HL-60/S4 treated with retinoic acid at 250 ng/mL for 4 days and 3 days (cell line): ENCODE measurements at regions not wholly inside any gene's neighbourhood (a gene's known extent, or its start where the extent isn't known, plus 50 kb on each side); places are given as distances from the start of the nearest gene placed in this dataset.

Experiments
- in situ Hi-C: fragments of 300-500 bp; cut with MboI; formaldehyde crosslinking; loops from 2 replicates; pipeline ENCODE4 v1.7.0; 2022; ENCODE audit warnings: low sequenced_read_pairs

DNA sequence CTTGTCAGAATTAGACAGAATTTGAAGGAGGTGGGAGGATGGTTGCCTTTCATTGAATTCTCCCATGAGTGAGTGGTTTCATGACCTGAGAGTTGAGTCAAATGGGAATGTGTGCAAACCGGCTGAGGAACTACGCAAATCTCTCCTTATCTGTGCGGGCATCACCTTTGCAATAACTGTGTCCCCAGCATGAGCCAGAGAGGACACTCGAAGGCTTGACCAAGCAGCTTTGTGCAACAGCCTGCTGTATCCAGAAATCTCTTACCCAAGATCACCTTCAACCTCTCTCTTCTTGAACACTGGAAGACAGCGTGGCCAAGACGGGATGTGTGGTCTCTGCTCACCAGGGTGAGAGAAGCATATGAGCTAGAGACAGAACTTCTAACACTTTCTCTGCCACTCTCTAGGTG is 93.8 kb upstream of the IKZF1 start:
- in situ Hi-C loops, result no loop called here

DNA sequence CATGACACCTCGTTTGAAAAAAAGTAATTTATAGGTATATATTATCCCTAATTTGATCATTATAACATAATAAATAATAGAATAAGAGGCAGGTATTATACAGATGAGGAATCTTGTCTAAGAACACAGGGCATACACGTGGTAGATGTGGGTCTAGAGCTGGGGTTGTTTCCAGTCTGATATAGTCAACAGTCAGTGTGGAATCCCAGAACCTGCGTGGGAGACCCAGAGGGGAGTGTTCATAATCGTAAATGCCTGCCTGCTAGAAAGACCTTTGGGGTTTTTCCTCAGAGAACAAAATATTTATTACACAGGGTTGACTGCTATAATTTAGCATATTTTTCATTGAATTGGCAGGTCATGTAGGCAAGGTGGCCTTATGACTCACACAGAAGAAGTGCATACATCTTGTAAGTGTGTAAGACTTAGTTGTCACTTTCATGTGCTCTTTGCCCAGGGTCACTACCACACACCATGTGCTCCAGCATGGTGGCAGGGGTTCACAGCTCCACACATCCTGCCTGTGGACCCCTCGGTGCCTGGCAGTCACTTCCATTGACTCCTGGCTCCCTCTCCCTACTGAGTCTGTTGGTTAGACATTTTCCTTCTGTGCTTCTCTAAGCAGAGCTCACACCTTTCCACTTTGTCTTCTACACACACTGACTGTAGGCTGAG is 94.9 kb upstream of the IKZF1 start:
- in situ Hi-C loops, result no loop called here

DNA sequence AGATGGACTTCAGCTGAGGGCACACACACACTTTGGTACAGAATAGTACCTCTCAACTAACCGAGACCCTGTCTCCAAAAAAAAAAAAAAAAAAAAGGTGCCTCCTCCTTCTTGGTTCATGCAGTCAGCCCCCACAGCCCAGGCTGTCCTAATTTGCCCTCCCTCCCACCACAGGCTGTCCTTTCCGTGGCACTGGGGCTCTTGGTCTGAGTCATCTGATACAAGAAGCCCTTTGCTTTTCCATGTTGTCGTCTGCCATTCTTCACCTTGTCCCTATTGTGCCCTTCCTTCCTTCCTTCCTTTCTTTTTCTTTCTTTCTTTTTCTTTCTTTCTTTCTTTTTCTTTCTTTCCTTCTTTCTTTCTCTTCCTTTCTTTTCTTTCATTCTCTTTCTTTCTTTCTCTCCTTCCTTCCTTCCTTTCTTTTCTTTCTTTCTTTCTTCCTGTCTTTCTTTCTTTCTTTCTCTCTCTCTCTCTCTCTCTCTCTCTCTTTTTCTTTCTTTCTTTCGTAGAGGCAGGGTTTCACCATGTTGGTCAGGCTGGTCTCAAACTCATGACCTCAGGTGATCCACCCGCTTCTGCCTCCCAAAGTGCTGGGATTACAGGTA is 96.0 kb upstream of the IKZF1 start:
- in situ Hi-C loops, result no loop called here

DNA sequence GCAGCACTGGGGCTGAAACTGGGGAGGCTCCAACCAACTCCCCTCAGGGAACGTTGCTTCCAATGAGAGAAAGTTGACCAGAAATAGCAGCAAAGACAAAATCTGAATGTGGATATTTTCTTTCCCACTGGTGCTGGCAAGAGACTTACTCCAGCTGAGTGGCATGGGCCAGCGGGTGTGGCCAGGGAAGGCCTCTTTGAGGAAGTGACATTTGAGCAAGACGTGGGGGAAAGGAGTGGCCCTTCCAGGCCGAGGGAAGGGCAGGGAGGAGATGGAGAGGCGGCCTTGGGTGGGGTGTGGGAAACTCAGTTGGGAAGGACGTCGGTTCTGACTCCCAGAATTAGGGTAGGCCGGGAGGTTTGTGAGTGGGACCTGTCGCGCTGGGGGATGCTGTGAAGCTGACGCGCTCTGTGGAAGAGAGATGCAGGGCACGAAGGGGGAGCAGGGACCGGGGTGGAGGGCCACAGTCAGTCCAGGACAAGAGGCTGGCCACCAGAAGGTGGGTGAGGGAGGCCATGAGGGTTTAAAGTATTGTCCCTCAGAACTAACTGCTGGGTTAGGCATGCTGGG is 96.7 kb upstream of the IKZF1 start:
- in situ Hi-C loops, result no loop called here

DNA sequence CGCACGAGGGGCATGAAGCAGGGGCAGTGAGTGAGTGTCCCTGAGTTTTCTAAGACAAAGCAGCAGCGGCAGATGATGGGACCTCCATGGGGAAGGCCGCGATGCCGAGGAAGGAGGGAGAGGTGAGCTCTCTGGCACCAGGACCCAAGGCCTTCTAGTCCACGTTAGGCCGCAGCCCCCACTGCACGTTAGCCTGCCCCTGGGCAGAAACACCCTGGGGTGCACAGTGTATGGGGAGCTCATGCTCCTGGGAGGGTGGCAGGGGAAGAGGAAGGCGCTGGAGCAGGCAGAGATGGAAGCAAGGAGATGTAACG is 97.3 kb upstream of the IKZF1 start:
- in situ Hi-C loops, result no loop called here

DNA sequence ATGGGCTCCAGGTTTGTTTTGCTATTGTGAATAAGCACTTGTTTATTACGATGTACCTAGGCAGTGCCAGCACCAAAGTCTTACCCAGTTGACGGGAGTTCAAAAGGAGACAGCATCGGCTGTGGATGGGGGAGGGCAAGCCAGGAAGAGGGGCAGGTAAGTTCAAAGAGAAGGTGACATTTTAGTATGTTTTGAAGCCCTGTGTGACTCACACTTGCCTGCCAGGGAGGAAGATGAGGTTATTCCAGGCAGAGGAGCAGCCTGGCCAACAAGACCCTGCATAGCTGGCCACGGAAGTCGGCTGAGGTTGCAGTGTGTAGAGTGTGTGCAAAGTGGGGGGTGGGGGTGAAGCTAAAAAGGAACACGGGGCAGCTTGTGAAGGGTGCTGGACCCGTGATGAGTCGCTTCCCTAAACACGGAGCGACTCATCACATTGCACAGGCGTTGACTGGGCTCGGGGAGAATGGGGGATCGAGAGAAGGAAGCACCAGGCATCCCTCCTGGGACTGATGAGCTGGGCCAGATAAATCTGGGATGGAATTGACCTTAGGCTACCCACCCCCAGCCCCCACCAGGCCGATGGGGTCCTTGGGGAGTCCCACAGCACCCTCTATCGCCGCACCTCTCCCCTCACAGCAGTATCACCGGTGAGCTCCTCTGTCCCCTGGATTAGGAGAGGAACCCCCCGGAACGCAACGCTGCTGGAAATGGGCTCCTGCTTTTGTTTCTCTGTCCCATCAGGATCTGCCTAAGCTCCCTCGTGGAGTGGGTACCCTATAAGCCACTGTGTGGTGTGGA is 97.9 kb upstream of the IKZF1 start:
- in situ Hi-C loops, result no loop called here

DNA sequence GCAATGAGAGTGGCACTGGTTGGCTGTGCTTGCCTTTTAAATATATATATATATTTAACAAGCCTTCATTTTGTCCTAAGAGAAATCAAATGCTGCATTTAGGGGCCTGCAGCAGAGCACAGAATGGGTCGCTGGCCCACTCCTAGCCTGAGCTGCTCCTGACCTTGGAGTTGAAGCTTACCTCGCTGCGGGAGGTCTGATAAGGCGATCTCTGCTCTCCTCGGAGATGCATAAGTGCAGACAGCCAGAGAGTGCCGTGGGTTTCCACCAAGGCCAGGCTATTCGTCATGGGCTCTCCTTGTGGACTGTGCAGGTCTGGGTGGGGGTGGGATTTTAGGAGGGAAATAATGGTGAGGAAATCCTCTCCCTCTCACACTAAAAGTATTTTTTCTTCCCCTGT is 99.5 kb upstream of the IKZF1 start:
- in situ Hi-C loops, result no loop called here

DNA sequence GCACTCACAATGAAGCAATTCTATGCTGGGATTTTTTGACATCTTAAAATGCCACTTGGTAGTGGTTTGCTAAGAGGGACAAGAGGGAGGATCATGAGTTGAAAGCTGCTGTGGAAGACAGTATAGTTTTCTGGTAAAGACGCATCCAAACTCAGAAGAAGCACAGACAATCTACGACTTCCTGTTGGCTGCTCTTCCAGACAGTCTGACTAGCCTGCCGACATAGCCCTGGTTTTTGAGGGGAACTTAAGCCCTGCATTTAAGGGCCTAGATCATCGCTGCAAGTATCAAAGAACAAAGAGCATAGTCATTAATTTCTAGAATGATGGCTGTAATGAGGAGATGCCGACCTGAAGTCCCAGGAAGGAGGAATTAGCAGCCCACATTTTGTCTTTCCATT is 99.9 kb upstream of the IKZF1 start:
- in situ Hi-C loops, result no loop called here

DNA sequence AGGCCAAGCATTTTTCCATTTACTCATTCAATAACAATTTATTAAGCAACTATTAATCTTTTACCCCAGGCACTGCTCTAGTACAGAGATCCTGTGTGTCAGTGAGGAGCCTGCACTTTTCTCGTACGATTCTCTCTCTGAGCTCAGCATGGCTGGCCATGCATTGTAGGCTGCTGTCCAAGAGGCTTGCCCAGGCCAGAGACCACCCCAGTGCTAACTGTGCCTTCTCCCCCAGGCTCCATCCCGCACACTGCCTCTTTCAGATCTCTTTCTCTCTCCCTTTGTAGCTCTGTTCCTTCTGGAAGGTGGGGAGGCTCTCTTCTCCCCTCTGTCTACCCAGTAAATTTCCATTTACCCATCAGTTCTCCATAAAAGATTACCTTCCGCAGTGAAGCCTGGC is 101.0 kb upstream of the IKZF1 start:
- in situ Hi-C loops, result no loop called here

DNA sequence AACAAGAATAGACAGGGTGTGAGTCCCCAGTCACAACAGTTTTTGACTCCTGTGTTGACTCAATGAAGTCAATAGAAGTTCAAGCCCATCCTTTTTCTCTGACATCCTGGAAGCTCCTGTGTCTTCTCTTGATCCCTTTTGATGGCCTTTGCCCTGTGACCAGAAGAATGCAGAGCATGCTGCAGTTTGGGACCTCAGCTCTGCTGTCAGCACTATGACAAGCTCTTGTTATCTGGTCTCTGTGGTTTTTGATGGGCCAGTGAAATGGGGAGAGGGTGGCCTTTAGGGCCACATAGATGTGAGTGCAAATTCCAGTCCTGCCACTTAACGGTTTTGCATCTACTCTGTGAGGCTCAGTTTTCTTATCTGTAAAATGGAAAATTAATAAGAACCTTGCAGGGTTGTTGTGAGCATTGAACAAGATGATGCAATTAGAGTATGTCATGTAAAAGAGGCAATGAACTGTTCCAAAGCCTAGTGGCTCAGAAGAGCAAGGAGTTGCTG is 102.4 kb upstream of the IKZF1 start:
- in situ Hi-C loops, result no loop called here

DNA sequence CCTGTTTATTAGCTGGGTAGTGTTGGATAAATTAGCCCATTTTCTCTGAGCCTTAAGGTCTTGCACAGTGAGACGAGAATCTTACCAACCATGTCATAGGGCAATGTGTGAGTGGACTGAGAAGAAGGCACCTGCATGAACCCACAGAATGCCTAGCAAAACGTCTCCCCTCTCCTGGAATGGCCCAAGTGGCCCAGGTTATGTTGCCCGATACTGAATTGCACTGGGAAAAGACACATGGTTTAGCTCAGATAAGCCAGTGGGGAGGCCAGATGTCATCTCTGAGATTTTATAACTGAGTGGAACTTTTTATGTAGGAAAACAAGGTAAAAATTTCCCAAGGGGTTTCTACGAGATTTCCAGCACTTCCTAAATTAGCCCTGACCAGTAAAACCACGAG is 104.7 kb upstream of the IKZF1 start:
- in situ Hi-C loops, result no loop called here

DNA sequence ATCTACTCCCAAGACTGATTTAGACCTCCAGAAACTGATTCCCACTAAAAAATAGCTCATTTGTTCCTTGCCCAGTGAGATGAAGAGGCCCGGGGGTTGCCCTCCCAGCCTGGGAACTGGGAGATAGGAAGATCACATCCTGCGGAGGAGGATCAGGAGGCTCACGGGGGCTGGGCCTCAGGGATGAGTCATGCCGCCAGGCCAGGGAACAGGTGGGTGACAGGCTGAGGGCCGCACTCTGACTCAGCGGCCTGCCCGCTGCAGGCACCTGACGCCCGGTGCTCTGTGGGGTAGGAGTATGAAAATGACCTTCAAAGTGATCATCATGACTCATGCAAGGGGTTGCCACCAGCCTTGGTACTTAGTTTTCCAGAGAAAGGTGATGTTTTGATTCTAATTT is 104.5 kb upstream of the ZPBP start:
- in situ Hi-C loops, result no loop called here

DNA sequence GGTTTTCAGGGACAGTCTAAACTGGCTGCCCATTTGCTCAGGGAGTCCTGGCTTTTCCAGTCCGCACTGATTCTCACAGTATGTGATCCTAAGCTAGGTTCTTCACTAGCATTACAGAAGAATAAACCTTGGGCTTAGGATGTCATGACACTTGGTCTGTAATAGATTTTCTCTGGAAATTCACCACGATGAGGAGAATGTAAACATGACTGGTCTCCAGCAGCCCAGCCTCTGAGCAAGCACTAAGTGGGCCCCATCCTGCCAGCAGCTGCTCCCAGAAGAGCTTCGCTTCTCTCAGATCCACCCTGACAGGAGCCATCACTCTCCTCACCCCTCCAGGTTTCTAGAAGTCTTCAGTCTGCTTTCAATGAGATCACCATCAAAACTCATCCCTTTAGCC is 103.7 kb upstream of the ZPBP start:
- in situ Hi-C loops, result no loop called here

DNA sequence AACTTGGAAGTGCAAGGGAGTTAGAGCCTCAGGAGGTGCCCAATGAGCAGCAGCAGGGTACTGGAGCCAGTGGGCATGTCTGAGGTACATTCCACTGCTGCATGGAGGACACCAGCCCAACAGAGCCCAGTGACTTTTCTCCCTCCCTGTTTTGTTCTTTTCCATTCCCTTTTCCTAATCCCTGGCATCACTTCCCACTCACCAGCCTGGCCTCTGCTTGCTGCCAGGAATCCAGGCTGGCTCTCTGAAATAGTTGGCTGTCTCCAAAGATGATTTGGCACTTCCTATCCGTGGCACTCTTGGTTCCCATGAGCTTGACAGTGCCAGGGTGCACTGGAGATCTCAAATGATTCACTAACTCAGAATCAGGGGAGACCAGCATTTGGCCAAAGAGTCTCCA is 97.7 kb upstream of the ZPBP start:
- in situ Hi-C loops, result no loop called here

DNA sequence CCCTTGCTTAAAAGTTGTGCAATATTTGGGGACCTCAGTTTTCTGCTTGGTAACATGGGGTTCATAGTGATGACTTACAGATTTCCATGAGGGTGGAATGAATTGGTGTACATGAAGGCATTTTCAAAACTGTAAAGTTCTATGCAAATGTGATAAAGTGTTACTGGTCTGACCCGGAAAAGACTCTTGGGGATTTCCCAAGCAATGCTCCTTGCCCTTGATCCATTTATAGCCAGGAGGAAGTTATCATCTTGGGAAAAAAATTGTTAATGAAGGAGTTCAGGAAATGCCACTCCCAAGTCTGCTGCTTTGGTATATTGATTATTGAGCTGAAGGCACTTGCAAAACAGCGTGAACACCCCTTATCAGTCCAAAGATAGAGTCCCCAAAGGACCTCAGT is 96.3 kb upstream of the ZPBP start:
- in situ Hi-C loops, result no loop called here

DNA sequence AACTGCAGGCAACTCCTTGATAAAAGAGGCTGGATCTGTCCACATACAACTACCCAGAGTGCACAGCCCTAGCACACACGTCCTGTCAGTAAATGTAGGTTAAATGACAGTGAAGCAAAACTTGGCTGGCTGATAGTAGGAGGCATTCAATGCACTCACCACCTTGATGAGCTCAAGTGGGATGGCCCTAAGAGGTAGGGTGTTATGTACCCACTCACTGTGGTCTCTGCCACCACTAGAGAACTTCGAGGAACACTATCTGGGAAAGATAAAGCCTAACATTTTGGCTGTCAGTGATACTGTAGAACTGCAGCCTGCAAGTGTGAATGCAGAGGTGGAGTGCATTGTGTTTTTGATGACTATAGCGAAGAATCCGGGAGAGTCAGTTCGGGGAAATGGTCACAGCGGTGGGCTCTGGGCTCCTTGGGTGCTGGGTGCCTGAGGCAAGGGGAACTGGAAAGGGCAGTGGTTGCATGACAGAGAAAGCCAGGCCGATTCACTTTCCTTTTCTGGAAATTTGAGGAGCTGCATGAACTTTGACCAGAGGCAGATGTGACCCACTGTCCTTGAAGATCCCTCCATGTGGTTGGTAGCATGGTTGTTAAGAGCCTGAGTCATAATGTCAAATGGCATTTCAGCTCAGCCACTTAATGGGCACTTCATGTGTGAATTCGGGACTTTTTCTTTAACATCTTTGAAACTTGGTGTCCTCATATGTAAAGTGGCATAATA is 93.1 kb upstream of the ZPBP start:
- in situ Hi-C loops, result no loop called here

DNA sequence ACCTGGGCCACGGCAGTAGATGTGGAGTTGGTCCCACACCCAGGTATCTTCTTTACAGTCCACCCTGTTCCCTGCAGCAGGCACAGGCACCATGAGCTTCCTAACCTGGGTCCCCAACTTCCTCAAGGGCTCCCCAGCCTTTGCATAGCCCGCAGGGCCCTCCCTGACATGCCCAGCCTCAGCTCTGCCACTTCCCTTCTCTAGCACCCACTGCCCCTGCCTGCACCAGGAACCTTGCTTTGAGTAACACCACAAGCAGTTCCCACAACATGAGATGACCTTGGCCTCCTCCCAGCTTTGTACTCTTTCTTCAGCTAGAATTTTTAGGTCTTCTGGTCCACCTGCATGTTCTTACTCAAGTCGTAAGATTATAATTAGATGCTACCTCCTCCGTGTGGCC is 92.2 kb upstream of the ZPBP start:
- in situ Hi-C loops, result no loop called here

DNA sequence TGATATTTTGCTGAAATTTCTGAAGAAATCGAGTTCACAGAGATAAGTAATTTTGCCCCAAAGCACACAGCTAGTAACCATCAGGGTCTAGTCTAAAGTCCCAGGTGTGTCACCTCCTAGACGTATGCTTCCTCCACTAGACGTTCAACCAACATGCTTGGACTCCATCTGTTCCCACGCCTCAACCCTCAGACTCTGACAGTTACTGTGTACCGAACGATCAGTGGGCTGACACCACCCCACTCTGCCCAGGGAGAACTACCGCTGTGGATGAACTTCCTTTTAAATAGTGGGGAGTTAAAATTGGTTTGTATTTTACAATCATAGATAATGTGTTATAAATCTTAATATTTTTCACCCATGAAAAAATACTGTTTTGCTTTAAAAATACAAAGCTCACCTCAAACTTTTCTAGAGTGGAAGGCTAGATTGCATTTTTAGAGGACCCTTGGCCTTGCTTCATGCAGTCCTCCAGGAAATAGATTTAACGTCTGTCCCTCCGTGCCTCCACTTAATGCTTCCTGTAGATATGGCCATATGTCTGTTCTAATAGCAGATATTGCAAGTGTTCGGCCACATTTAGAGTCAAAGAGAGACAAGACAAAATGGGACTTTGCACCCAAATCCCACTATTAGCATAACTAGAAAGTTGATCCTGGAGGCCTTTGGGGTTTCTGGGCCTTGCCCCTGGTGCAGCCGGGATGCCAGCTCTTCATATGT is 91.4 kb upstream of the ZPBP start:
- in situ Hi-C loops, result no loop called here

DNA sequence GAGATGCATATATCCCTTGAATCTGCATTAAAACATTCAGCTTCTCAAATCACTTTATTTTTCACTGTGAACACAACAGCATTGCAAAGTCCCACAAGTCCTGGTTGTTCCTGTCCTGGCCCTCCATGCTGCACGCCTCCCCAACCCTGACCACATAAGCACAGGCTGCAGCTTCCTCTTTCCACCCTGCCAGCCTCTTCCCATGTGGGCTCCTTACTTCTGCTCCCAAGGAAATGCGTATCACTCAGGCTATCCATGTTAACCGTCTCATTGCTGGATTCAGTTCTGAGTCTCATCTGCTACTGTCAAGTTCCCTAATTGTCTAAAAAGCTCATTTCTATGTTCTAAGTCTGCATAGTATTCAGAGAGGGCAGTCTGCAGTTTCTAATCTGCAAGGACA is 89.7 kb upstream of the ZPBP start:
- in situ Hi-C loops, result no loop called here

DNA sequence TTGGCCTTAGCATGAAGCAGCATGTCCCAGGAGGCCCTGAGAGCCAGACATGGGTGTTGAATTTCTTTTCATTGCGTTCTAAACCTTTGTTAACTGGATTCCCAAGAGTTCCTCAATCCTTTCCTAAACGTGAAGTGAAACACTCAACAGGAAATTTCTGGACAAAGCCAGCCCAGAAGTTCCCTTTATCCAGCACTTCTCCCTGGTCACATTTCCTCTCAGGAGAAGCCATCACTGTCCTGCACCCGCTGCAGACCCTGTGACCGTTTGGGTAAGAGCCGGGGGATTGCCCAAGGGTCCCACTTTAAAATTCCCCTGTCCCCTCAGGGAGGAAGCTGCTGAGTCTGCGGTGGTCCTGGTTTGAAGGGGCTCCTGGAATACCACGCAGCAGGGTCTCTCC is 88.0 kb upstream of the ZPBP start:
- in situ Hi-C loops, result no loop called here

DNA sequence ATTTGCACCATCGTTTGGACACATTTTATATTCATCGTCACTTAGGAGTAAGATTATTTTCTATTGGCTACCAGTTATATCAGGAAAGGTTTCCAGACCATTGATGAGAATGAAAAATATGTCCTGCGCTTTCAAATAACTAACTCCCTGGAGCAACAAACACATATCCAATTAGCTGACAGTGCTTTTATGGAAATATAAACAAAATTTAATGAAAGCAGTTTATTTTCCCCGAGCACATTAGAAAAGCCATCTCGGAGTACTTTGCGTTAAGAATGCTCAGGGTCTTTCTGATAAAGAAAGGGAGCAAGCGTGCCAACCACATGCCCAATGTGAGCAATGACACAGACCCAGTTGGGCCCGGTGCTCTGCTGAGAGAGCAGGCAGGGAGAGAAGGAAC is 85.1 kb upstream of the ZPBP start:
- in situ Hi-C loops, result no loop called here
